K562 (cell line): ENCODE measurements at regions not wholly inside any gene's neighbourhood (a gene's known extent, or its start where the extent isn't known, plus 50 kb on each side); places are given as distances from the start of the nearest gene placed in this dataset.

ENCODE experiments used
- ATAC-seq: fragments of 200-7000 bp; cut with Tn5 transposase; 3 replicates; pipeline ENCODE4 v1.9.1; 2020; ENCODE audit warnings: moderate library complexity
- BruUV-seq: library from RNA; stranded (reverse); fragments of 400-500 nt; replicated peaks from 2 replicates; lab custom pipeline; 2021; lab: Mats Ljungman, UMichigan
- CTCF ChIA-PET: fragments of 300-600 bp; formaldehyde crosslinking; extraction: SDS; loops from one replicate; lab custom pipeline; 2021; ENCODE audit warnings: low intra/inter-chr PET ratio; lab: Yijun Ruan, JAX
- POLR2A ChIA-PET: fragments of 300-600, 350-650 bp; sonication (Branson Sonifier 250); formaldehyde crosslinking; extraction: SDS; loops from one replicate; lab custom pipeline; 2021; ENCODE audit warnings: antibody characterized with exemption, inconsistent platforms; lab: Yijun Ruan, JAX
- DNase-seq, 4 experiments: peaks; one replicate each; pipeline versions ENCODE4 v3.0.0 to v3.0.0-alpha.2; 2011 to 2018; ENCODE audit warnings: low spot score in 3 of 4, mixed read lengths in 3 of 4; ENCODE audit errors: extremely low read depth in 1 of 4
- FAIRE-seq: peaks from 2 replicates; lab custom pipeline; 2011; peaks lifted over from hg19 to GRCh38; lab: Jason Lieb, UNC
- H2AFZ ChIP-seq: 2 replicates; pipeline ENCODE4 v1.6.0; 2011; ENCODE audit warnings: low read depth, low read length, control low read depth, inconsistent platforms
- H3K27ac ChIP-seq: fragments of 200-600 bp; 3 replicates; pipeline ENCODE4 v1.8.0; 2011; ENCODE audit warnings: low read depth, mild to moderate bottlenecking, control low read depth, inconsistent platforms, low read length, moderate library complexity, mixed read lengths; ENCODE audit errors: extremely low read depth
- H3K27me3 ChIP-seq, 2 experiments: fragments of 300-600 bp in 1 of 2; 2 replicates in 1 of 2; 3 replicates in 1 of 2; pipeline versions ENCODE4 v1.6.0 to v1.8.0; 2011; ENCODE audit warnings: inconsistent platforms in 2 of 2, low read length in 2 of 2, mild to moderate bottlenecking in 1 of 2, mixed read lengths in 1 of 2, moderate library complexity in 1 of 2; ENCODE audit not compliant: control insufficient read depth in 2 of 2, insufficient read depth in 2 of 2
- H3K36me3 ChIP-seq: fragments of 300-600 bp; 3 replicates; pipeline ENCODE4 v1.8.0; 2011; ENCODE audit warnings: mild to moderate bottlenecking, low read length, inconsistent platforms; ENCODE audit not compliant: control insufficient read depth, insufficient read depth
- H3K4me1 ChIP-seq, 2 experiments: fragments of 200-600 bp in 1 of 2; replicated peaks in 1 of 2; 2 replicates in 1 of 2; 3 replicates in 1 of 2; pipeline versions ENCODE4 v1.5.1 to v1.8.0; 2011; ENCODE audit warnings: inconsistent platforms in 2 of 2, low read length in 2 of 2, mild to moderate bottlenecking in 1 of 2, mixed read lengths in 1 of 2, moderate library complexity in 1 of 2; ENCODE audit not compliant: control insufficient read depth in 2 of 2, insufficient read depth in 2 of 2
- H3K4me2 ChIP-seq: 2 replicates; pipeline ENCODE4 v1.6.1; 2011; ENCODE audit warnings: low read length, control low read depth, inconsistent platforms, mixed read lengths; ENCODE audit not compliant: insufficient read depth
- H3K4me3 ChIP-seq: fragments of 200-600 bp; sonication (generic), shearing (Covaris generic); 2 replicates; pipeline ENCODE4 v1.5.1; 2016; ENCODE audit warnings: control low read depth, inconsistent platforms
- H3K79me2 ChIP-seq: fragments of 200-600 bp; 3 replicates; pipeline ENCODE4 v1.8.0; 2011; ENCODE audit warnings: low read length, inconsistent platforms; ENCODE audit not compliant: control insufficient read depth, insufficient read depth
- H3K9ac ChIP-seq, 2 experiments: 2 replicates each; pipeline versions ENCODE4 v1.6.0 to v1.6.1; 2011; ENCODE audit warnings: low read depth in 2 of 2, low read length in 2 of 2, control low read depth in 1 of 2, inconsistent platforms in 1 of 2, mild to moderate bottlenecking in 1 of 2, mixed read lengths in 1 of 2; ENCODE audit not compliant: insufficient read depth in 1 of 2
- H3K9me1 ChIP-seq: one replicate; pipeline ENCODE4 v1.6.0; 2011; ENCODE audit warnings: inconsistent platforms, mild to moderate bottlenecking, low read length, moderate library complexity; ENCODE audit not compliant: control insufficient read depth, insufficient read depth
- H3K9me3 ChIP-seq: replicated peaks from 2 replicates; pipeline ENCODE4 v1.5.1; 2011; ENCODE audit warnings: low read depth, low read length, inconsistent platforms; ENCODE audit not compliant: control insufficient read depth, insufficient read depth
- H4K20me1 ChIP-seq: replicated peaks from 2 replicates; pipeline ENCODE4 v1.6.1; 2011; ENCODE audit warnings: low read length, inconsistent platforms, mixed read lengths; ENCODE audit not compliant: control insufficient read depth, insufficient read depth
- EP400 ChIP-seq: fragments of 450-650 bp; IDR thresholded peaks from 2 replicates; pipeline ENCODE4 v1.6.1; 2017; ENCODE audit warnings: antibody characterized with exemption, mild to moderate bottlenecking, moderate library complexity
- HNRNPLL ChIP-seq: fragments of 200-400 bp; formaldehyde crosslinking; IDR thresholded peaks from 2 replicates; pipeline ENCODE4 v1.6.1; 2017; ENCODE audit warnings: low read length, low read depth, mild to moderate bottlenecking; ENCODE audit not compliant: poor library complexity, severe bottlenecking
- KLF10 ChIP-seq: fragments of 250-450 bp; sonication (Bioruptor Pico); IDR thresholded peaks from 2 replicates; pipeline ENCODE4 v1.6.1; 2021; ENCODE audit warnings: matching md5 sums
- SMARCA5 ChIP-seq: fragments of 450-650 bp; IDR thresholded peaks from 2 replicates; pipeline ENCODE4 v1.6.1; 2016
- SUPT5H ChIP-seq: fragments of 450-650 bp; IDR thresholded peaks from 2 replicates; pipeline ENCODE4 v1.6.1; 2016
- ZNF143 ChIP-seq: sonication (generic); formaldehyde crosslinking; IDR thresholded peaks from 2 replicates; pipeline ENCODE4 v1.9.0; 2022; ENCODE audit warnings: mild to moderate bottlenecking, missing genetic modification reagents
- WGBS: fragments of 100-300 bp; shearing (Covaris generic); methylation state at CpG from one replicate; pipeline ENCODE4 v1.1.6; 2016; ENCODE audit warnings: low coverage, mixed read lengths; ENCODE audit not compliant: insufficient coverage; ENCODE audit errors: missing lambda C conversion rate; 5-methylcytosine and 5-hydroxymethylcytosine counted together
- in situ Hi-C: fragments of 300-500 bp; cut with MboI; formaldehyde crosslinking; loops from 4 replicates; pipeline ENCODE4 v1.15.0; 2018; ENCODE audit warnings: inconsistent platforms, mixed read lengths
- intact Hi-C: fragments of 100-400 bp; cut with micrococcal nuclease; formaldehyde crosslinking; loops from 2 replicates; pipeline ENCODE4 v1.14.2; 2022
- TF ChIP-seq, protein P1 (sequence below): fragments of 250-450 bp; sonication (Bioruptor Pico); IDR thresholded peaks from 2 replicates; pipeline ENCODE4 v1.4.0; 2020
- TF ChIP-seq, protein P2 (sequence below), 2 experiments: fragments of 450-650 bp; IDR thresholded peaks; 2 replicates each; pipeline ENCODE4 v1.6.1; 2016
- TF ChIP-seq, protein P3 (sequence below): fragments of 450-650 bp; IDR thresholded peaks from 2 replicates; pipeline ENCODE4 v1.6.1; 2016; ENCODE audit warnings: low read depth

DNA sequence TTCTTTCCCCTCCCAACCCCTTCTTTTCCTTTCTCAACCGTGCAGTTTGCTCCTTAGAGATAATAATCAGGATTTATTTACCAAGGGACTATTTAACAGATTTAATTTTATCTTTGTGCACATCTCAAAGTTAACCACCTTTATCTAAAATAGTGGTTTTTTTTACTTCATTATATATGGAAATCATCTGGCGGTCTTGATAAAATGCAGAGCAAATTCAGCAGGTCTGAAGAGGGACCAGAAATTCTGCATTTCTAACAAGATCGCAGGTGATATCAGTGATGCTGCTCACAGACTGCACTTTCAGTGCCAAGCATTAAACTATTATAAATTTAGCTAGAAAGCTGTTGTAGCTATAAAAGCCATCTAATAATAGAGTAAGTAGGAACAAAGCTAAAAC is 83.4 kb upstream of the NEGR1 start:
- ChIA-PET POLR2A (no interaction called here), CTCF (no interaction called here)
- Histone ChIP-seq H3K4me1 (no peaks in the 10 kb centered on the region), H3K36me3 (no peaks in the 10 kb centered on the region), H3K27ac (no peak overlapping the region), H3K9me3 (no peaks in the 10 kb centered on the region), H3K27me3 (no peaks in the 10 kb centered on the region), H3K9me1 (no peaks in the 10 kb centered on the region), H3K79me2 (no peaks in the 10 kb centered on the region), H2AFZ (no peak overlapping the region), H4K20me1 (no peaks in the 10 kb centered on the region), H3K4me3 (no peak overlapping the region), H3K9ac (no peak overlapping the region), H3K4me2 (no peak overlapping the region)
- DNase-seq (no peak), FAIRE-seq (no peak), ATAC-seq (no peak)
- WGBS, result 2% methylated on average over 3 of the region's 3 CpGs
- no TSS peak for BruUV-seq
- in situ Hi-C loops (loop anchor here (5.0 kb wide), 1 partner anchor 68 kb away; no protein-coding TSS in a partner anchor), intact Hi-C loops (no loop called here)
- TF ChIP-seq SUPT5H (no peak), HNRNPLL (no peak), ZNF143 (CRISPR knock-in tag) (no peak), SMARCA5 (no peak), KLF10 (no peak), EP400 (no peak)
- TF ChIP-seq, protein P1, sequence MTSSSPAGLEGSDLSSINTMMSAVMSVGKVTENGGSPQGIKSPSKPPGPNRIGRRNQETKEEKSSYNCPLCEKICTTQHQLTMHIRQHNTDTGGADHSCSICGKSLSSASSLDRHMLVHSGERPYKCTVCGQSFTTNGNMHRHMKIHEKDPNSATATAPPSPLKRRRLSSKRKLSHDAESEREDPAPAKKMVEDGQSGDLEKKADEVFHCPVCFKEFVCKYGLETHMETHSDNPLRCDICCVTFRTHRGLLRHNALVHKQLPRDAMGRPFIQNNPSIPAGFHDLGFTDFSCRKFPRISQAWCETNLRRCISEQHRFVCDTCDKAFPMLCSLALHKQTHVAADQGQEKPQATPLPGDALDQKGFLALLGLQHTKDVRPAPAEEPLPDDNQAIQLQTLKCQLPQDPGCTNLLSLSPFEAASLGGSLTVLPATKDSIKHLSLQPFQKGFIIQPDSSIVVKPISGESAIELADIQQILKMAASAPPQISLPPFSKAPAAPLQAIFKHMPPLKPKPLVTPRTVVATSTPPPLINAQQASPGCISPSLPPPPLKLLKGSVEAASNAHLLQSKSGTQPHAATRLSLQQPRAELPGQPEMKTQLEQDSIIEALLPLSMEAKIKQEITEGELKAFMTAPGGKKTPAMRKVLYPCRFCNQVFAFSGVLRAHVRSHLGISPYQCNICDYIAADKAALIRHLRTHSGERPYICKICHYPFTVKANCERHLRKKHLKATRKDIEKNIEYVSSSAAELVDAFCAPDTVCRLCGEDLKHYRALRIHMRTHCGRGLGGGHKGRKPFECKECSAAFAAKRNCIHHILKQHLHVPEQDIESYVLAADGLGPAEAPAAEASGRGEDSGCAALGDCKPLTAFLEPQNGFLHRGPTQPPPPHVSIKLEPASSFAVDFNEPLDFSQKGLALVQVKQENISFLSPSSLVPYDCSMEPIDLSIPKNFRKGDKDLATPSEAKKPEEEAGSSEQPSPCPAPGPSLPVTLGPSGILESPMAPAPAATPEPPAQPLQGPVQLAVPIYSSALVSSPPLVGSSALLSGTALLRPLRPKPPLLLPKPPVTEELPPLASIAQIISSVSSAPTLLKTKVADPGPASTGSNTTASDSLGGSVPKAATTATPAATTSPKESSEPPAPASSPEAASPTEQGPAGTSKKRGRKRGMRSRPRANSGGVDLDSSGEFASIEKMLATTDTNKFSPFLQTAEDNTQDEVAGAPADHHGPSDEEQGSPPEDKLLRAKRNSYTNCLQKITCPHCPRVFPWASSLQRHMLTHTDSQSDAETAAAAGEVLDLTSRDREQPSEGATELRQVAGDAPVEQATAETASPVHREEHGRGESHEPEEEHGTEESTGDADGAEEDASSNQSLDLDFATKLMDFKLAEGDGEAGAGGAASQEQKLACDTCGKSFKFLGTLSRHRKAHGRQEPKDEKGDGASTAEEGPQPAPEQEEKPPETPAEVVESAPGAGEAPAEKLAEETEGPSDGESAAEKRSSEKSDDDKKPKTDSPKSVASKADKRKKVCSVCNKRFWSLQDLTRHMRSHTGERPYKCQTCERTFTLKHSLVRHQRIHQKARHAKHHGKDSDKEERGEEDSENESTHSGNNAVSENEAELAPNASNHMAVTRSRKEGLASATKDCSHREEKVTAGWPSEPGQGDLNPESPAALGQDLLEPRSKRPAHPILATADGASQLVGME (CRISPR knock-in tag), result no peak
- TF ChIP-seq, protein P2, sequence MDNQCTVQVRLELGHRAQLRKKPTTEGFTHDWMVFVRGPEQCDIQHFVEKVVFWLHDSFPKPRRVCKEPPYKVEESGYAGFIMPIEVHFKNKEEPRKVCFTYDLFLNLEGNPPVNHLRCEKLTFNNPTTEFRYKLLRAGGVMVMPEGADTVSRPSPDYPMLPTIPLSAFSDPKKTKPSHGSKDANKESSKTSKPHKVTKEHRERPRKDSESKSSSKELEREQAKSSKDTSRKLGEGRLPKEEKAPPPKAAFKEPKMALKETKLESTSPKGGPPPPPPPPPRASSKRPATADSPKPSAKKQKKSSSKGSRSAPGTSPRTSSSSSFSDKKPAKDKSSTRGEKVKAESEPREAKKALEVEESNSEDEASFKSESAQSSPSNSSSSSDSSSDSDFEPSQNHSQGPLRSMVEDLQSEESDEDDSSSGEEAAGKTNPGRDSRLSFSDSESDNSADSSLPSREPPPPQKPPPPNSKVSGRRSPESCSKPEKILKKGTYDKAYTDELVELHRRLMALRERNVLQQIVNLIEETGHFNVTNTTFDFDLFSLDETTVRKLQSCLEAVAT (IDR thresholded peaks at IDR 0.05), result no peak
- TF ChIP-seq, protein P3, sequence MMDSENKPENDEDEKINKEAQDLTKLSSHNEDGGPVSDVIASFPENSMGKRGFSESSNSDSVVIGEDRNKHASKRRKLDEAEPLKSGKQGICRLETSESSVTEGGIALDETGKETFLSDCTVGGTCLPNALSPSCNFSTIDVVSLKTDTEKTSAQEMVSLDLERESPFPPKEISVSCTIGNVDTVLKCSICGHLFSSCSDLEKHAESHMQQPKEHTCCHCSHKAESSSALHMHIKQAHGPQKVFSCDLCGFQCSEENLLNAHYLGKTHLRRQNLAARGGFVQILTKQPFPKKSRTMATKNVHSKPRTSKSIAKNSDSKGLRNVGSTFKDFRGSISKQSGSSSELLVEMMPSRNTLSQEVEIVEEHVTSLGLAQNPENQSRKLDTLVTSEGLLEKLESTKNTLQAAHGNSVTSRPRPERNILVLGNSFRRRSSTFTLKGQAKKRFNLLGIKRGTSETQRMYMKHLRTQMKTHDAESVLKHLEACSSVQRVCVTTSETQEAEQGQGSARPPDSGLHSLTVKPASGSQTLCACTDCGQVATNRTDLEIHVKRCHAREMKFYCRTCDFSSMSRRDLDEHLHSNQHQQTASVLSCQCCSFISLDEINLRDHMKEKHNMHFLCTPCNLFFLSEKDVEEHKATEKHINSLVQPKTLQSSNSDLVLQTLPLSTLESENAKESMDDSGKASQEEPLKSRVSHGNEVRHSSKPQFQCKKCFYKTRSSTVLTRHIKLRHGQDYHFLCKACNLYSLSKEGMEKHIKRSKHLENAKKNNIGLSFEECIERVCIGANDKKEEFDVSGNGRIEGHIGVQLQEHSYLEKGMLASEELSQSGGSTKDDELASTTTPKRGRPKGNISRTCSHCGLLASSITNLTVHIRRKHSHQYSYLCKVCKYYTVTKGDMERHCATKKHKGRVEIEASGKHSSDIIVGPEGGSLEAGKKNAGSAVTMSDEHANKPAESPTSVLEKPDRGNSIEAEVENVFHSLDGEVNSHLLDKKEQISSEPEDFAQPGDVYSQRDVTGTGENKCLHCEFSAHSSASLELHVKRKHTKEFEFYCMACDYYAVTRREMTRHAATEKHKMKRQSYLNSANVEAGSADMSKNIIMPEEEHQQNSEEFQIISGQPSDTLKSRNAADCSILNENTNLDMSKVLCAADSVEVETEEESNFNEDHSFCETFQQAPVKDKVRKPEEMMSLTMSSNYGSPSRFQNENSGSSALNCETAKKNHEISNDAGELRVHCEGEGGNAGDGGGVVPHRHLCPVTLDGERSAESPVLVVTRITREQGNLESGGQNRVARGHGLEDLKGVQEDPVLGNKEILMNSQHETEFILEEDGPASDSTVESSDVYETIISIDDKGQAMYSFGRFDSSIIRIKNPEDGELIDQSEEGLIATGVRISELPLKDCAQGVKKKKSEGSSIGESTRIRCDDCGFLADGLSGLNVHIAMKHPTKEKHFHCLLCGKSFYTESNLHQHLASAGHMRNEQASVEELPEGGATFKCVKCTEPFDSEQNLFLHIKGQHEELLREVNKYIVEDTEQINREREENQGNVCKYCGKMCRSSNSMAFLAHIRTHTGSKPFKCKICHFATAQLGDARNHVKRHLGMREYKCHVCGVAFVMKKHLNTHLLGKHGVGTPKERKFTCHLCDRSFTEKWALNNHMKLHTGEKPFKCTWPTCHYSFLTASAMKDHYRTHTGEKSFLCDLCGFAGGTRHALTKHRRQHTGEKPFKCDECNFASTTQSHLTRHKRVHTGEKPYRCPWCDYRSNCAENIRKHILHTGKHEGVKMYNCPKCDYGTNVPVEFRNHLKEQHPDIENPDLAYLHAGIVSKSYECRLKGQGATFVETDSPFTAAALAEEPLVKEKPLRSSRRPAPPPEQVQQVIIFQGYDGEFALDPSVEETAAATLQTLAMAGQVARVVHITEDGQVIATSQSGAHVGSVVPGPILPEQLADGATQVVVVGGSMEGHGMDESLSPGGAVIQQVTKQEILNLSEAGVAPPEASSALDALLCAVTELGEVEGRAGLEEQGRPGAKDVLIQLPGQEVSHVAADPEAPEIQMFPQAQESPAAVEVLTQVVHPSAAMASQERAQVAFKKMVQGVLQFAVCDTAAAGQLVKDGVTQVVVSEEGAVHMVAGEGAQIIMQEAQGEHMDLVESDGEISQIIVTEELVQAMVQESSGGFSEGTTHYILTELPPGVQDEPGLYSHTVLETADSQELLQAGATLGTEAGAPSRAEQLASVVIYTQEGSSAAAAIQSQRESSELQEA, result no peak
